GM12878 (cell line): ENCODE measurements at regions not wholly inside any gene's neighbourhood (a gene's known extent, or its start where the extent isn't known, plus 50 kb on each side); places are given as distances from the start of the nearest gene placed in this dataset.

Experiments
- ATAC-seq: fragments of 200-7000 bp; cut with Tn5 transposase; 3 replicates; pipeline ENCODE4 v1.9.1; 2020; ENCODE audit warnings: mild to moderate bottlenecking, moderate library complexity
- BruUV-seq: library from RNA; stranded (reverse); fragments of 400-500 nt; replicated peaks from 2 replicates; lab custom pipeline; 2021; lab: Mats Ljungman, UMichigan
- CTCF ChIA-PET: fragments of 300-600 bp; sonication (Branson Sonifier 250); formaldehyde crosslinking; extraction: SDS; loops from one replicate; lab custom pipeline; 2021; ENCODE audit warnings: inconsistent platforms; lab: Yijun Ruan, JAX
- POLR2A ChIA-PET: fragments of 350-600 bp; formaldehyde crosslinking; extraction: SDS; loops from one replicate; lab custom pipeline; 2021; ENCODE audit warnings: inconsistent platforms; lab: Charles Lee
- RAD21 ChIA-PET: fragments of 300-600 bp; sonication (Branson Sonifier 250); formaldehyde crosslinking; loops from one replicate; lab custom pipeline; 2023; ENCODE audit warnings: antibody characterized with exemption; ENCODE audit not compliant: unreplicated experiment; lab: Charles Lee
- SMC1A ChIA-PET: fragments of 300-600 bp; sonication (Branson Sonifier 250); formaldehyde crosslinking; loops from one replicate; lab custom pipeline; 2023; ENCODE audit not compliant: unreplicated experiment, uncharacterized antibody; lab: Charles Lee
- DNase-seq: peaks from one replicate; pipeline ENCODE4 v3.0.0-alpha.2; 2011; ENCODE audit warnings: low read depth, low spot score
- FAIRE-seq: peaks from 3 replicates; lab custom pipeline; 2011; peaks lifted over from hg19 to GRCh38; lab: Jason Lieb, UNC
- H2AFZ ChIP-seq: 2 replicates; pipeline ENCODE4 v1.6.0; 2011; ENCODE audit warnings: low read depth, low read length, control low read depth; ENCODE audit not compliant: control insufficient read depth
- H3K27ac ChIP-seq: 2 replicates; pipeline ENCODE4 v1.5.1; 2011; ENCODE audit warnings: control low read depth; ENCODE audit not compliant: control insufficient read depth, insufficient read depth
- H3K27me3 ChIP-seq, 2 experiments: replicated peaks in 1 of 2; 2 replicates each; pipeline versions ENCODE4 v1.6.0 to v1.6.1; 2011; ENCODE audit warnings: low read length in 1 of 2; ENCODE audit not compliant: control insufficient read depth in 2 of 2, insufficient read depth in 2 of 2
- H3K36me3 ChIP-seq, 2 experiments: 2 replicates each; pipeline ENCODE4 v1.5.1; 2011; ENCODE audit warnings: low read length in 1 of 2; ENCODE audit not compliant: control insufficient read depth in 2 of 2, insufficient read depth in 2 of 2
- H3K4me1 ChIP-seq: 2 replicates; pipeline ENCODE4 v1.6.1; 2011; ENCODE audit warnings: mild to moderate bottlenecking, low read length, moderate library complexity, mixed read lengths; ENCODE audit not compliant: control insufficient read depth, insufficient read depth
- H3K4me2 ChIP-seq: 2 replicates; pipeline ENCODE4 v1.6.0; 2011; ENCODE audit warnings: control low read depth; ENCODE audit not compliant: control insufficient read depth, insufficient read depth
- H3K4me3 ChIP-seq: fragments of 200-600 bp; sonication (generic); 2 replicates; pipeline ENCODE4 v1.5.1; 2016
- H3K79me2 ChIP-seq: 2 replicates; pipeline ENCODE4 v1.6.0; 2011; ENCODE audit warnings: low read length; ENCODE audit not compliant: control insufficient read depth, insufficient read depth
- H3K9ac ChIP-seq: 2 replicates; pipeline ENCODE4 v1.8.0; 2011; ENCODE audit warnings: low read length, control low read depth, mixed read lengths; ENCODE audit not compliant: control insufficient read depth, insufficient read depth
- H3K9me3 ChIP-seq: replicated peaks from 3 replicates; pipeline ENCODE4 v1.5.1; 2011; ENCODE audit warnings: mild to moderate bottlenecking, low read length; ENCODE audit not compliant: control insufficient read depth, insufficient read depth
- H4K20me1 ChIP-seq: 2 replicates; pipeline ENCODE4 v1.6.0; 2011; ENCODE audit not compliant: control insufficient read depth, insufficient read depth
- BHLHE40 ChIP-seq, 2 experiments: fragments of 450-650 bp in 1 of 2; IDR thresholded peaks; 2 replicates each; pipeline ENCODE4 v1.6.1; 2011 to 2017; ENCODE audit warnings: low read depth in 2 of 2, borderline replicate concordance in 1 of 2, improper control_type of control experiment in 1 of 2, low read length in 1 of 2, mild to moderate bottlenecking in 1 of 2
- BRCA1 ChIP-seq: IDR thresholded peaks from 2 replicates; pipeline ENCODE4 v1.6.1; 2011; ENCODE audit warnings: low read depth, low read length, improper control_type of control experiment
- CTCF ChIP-seq, 3 experiments: IDR thresholded peaks in 2 of 3; conservative IDR thresholded peaks in 1 of 3; 2 replicates each; pipeline ENCODE4 v1.5.1; 2011; ENCODE audit warnings: low read depth in 3 of 3, low read length in 3 of 3, mild to moderate bottlenecking in 3 of 3, control low read depth in 2 of 3, moderate library complexity in 2 of 3, inconsistent platforms in 1 of 3, mixed read lengths in 1 of 3; ENCODE audit not compliant: control insufficient read depth in 2 of 3, insufficient read depth in 1 of 3; ENCODE audit errors: extremely low read depth in 1 of 3
- DPF2 ChIP-seq: fragments of 450-650 bp; IDR thresholded peaks from 2 replicates; pipeline ENCODE4 v1.6.1; 2017; ENCODE audit warnings: mild to moderate bottlenecking
- E2F4 ChIP-seq: IDR thresholded peaks from 2 replicates; pipeline ENCODE4 v1.6.1; 2012; ENCODE audit warnings: low read depth, low read length, improper control_type of control experiment
- EP300 ChIP-seq, 2 experiments: fragments of 150-350 bp in 1 of 2; IDR thresholded peaks; 2 replicates each; pipeline ENCODE4 v1.6.1; 2011 to 2012; ENCODE audit warnings: low read depth in 2 of 2, low read length in 2 of 2, borderline replicate concordance in 1 of 2, improper control_type of control experiment in 1 of 2, inconsistent platforms in 1 of 2; ENCODE audit not compliant: control insufficient read depth in 1 of 2
- ESRRA ChIP-seq: IDR thresholded peaks from 2 replicates; pipeline ENCODE4 v1.6.1; 2012; ENCODE audit warnings: mild to moderate bottlenecking, low read length, improper control_type of control experiment
- EZH2 ChIP-seq: IDR thresholded peaks from 2 replicates; pipeline ENCODE4 v1.6.1; 2012; ENCODE audit warnings: low read depth, mild to moderate bottlenecking, control low read depth, inconsistent platforms, low read length, borderline replicate concordance; ENCODE audit not compliant: control insufficient read depth
- FOXK2 ChIP-seq: fragments of 450-650 bp; IDR thresholded peaks from 2 replicates; pipeline ENCODE4 v1.6.1; 2017; ENCODE audit warnings: mild to moderate bottlenecking, moderate library complexity
- HCFC1 ChIP-seq: fragments of 150-350 bp; IDR thresholded peaks from 2 replicates; pipeline ENCODE4 v1.6.1; 2014; ENCODE audit warnings: low read length
- JUNB ChIP-seq: IDR thresholded peaks from 2 replicates; pipeline ENCODE4 v1.6.1; 2016; ENCODE audit warnings: antibody characterized with exemption, mild to moderate bottlenecking
- LARP7 ChIP-seq: fragments of 450-650 bp; IDR thresholded peaks from 2 replicates; pipeline ENCODE4 v1.6.1; 2017; ENCODE audit warnings: mild to moderate bottlenecking
- MTA2 ChIP-seq: fragments of 450-650 bp; IDR thresholded peaks from 2 replicates; pipeline ENCODE4 v1.6.1; 2016; ENCODE audit warnings: low read depth, mild to moderate bottlenecking, moderate library complexity
- TBL1XR1 ChIP-seq: IDR thresholded peaks from 2 replicates; pipeline ENCODE4 v1.6.1; 2012; ENCODE audit warnings: low read depth, low read length, improper control_type of control experiment
- TCF7 ChIP-seq: IDR thresholded peaks from 2 replicates; pipeline ENCODE4 v1.6.1; 2014; ENCODE audit warnings: antibody characterized with exemption, borderline replicate concordance
- ZBTB40 ChIP-seq: fragments of 450-650 bp; IDR thresholded peaks from 2 replicates; pipeline ENCODE4 v1.6.1; 2016; ENCODE audit warnings: mild to moderate bottlenecking, moderate library complexity, borderline replicate concordance
- ZNF24 ChIP-seq: fragments of 450-650 bp; IDR thresholded peaks from 2 replicates; pipeline ENCODE4 v1.6.1; 2017; ENCODE audit warnings: antibody characterized with exemption, mild to moderate bottlenecking
- WGBS: methylation state at CpG from one replicate; pipeline ENCODE4 v1.1.6; 2016; ENCODE audit warnings: low lambda C conversion rate; ENCODE audit not compliant: insufficient replicate concordance, insufficient coverage; ENCODE audit errors: missing lambda C conversion rate; 5-methylcytosine and 5-hydroxymethylcytosine counted together
- in situ Hi-C: fragments of 300-500 bp; cut with MboI; formaldehyde crosslinking; loops from 9 replicates; pipeline ENCODE4 v1.14.3; 2018; ENCODE audit warnings: mixed read lengths
- intact Hi-C: fragments of 100-400 bp; cut with micrococcal nuclease; formaldehyde crosslinking; loops from one replicate; pipeline ENCODE4 v1.14.2; 2022; ENCODE audit not compliant: unreplicated experiment

GRCh38 chr3:193149998-193150397, 91.0 kb upstream of the PLAAT1 start:
- Histone ChIP-seq H3K4me2 (no peak overlapping the region), H3K4me3 (no peak overlapping the region), H3K27me3 (no peaks in the 10 kb centered on the region; a peak in 2 of 4 replicates), H2AFZ (no peak overlapping the region), H3K9me3 (no peaks in the 10 kb centered on the region), H4K20me1 (no peaks in the 10 kb centered on the region), H3K79me2 (no peaks in the 10 kb centered on the region), H3K36me3 (no peaks in the 10 kb centered on the region), H3K4me1 (no peaks in the 10 kb centered on the region), H3K9ac (no peak overlapping the region), H3K27ac (no peak overlapping the region)
- in situ Hi-C loops = no loop called here
- 23% methylated on average over 2 of the region's 2 CpGs for WGBS
- SMC1A ChIA-PET = no interaction called here
- no peak for DNase-seq
- RAD21 ChIA-PET = no interaction called here
- ATAC-seq = no peak
- CTCF ChIA-PET = no interaction called here
- FAIRE-seq = no peak
- BruUV-seq = no TSS peak
- POLR2A ChIA-PET = no interaction called here
- intact Hi-C loops = no loop called here
- TF ChIP-seq HCFC1 (no peak), TCF7 (no peak), LARP7 (no peak), ZNF24 (no peak), E2F4 (no peak), TBL1XR1 (no peak), BRCA1 (no peak), ESRRA (no peak), BHLHE40 (IDR thresholded peaks at IDR 0.05; ENCODE audit: borderline replicate concordance in 1 of 2, low read depth in 2 of 2, low read length in 1 of 2) (no peak), CTCF (IDR thresholded peaks at IDR 0.05 in 2 of 3, conservative IDR thresholded peaks at IDR 0.05 in 1 of 3; ENCODE audit: control insufficient read depth in 2 of 3, extremely low read depth in 1 of 3, insufficient read depth in 1 of 3, low read depth in 3 of 3, low read length in 3 of 3) (no peak), MTA2 (no peak), EZH2 (no peak), ZBTB40 (no peak), DPF2 (no peak), JUNB (no peak), EP300 (IDR thresholded peaks at IDR 0.05; ENCODE audit: borderline replicate concordance in 1 of 2, control insufficient read depth in 1 of 2, low read depth in 2 of 2, low read length in 2 of 2) (no peak), FOXK2 (no peak)
